ENCODE measurements at regions not wholly inside any gene's neighbourhood (a gene's known extent, or its start where the extent isn't known, plus 50 kb on each side); places are given as distances from the start of the nearest gene placed in this dataset.

DNA sequence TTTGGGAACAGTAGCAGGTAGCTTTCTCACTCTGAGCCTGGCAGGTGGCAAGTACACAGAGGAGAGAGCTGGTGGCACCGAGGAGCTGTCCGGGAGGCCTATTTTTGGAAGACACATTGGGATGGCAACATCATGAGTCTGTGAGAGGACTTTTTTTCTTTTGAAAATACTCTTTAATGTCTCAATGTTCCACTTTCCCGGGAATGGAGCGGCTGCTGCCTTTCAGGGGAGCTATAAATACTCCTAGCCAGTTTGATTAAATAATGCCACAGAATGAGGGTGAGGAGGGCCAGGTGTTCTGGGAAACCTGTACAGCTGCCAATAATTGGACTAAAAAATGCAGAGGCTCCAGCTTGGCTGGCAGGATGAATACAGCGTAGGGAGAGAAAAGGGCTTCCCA lies 93.3 kb upstream of the COG2 start:
- WGBS = 90% methylated on average over 4 of the region's 5 CpGs
- no peak overlapping the region for H2BK120ac ChIP-seq (ENCODE audit: low read depth, low read length)

DNA sequence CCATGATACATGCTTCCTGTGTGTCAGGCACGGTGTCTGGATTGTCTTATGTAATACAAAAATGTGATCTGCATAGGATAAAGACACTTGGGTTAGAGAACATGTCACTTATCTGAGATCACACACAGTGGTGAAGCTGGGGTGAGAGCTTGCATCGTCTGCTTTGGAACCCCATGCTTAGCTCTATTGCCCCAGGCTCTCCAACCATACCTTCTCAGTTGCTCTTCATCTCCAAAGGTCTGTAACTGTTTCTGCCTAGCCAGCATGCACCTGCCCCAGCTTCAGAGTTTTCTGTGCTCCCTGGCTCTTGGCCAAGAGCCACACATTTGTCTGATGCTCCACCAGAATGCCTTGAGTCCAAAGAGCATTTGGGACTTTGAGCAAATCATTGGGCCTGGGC lies 93.9 kb upstream of the COG2 start:
- no peak overlapping the region for H2AFZ ChIP-seq (ENCODE audit: low read depth, low read length)

More for the DNA sequence above, 93.3 kb upstream of the COG2 start:
- H4K91ac ChIP-seq (ENCODE audit: low read length) = no peak overlapping the region
- no peak overlapping the region for H3K4me2 ChIP-seq (ENCODE audit: low read length, poor library complexity, severe bottlenecking)
- no peaks in the 10 kb centered on the region for H3K4me1 ChIP-seq (ENCODE audit: control insufficient read depth, insufficient read depth, low read depth, low read length)
- no peak overlapping the region for H2BK5ac ChIP-seq (ENCODE audit: low read depth, low read length, poor library complexity, severe bottlenecking)
- H3K18ac ChIP-seq (ENCODE audit: low read depth in 1 of 2, low read length in 2 of 2) = no peak overlapping the region
- H4K8ac ChIP-seq (ENCODE audit: low read length) = no peak overlapping the region
- no peak overlapping the region for H3K23ac ChIP-seq (ENCODE audit: low read length in 2 of 2)
- no peaks in the 10 kb centered on the region for H3K36me3 ChIP-seq (ENCODE audit: control insufficient read depth in 1 of 2, insufficient read depth in 2 of 2, low read depth in 1 of 2, low read length in 2 of 2)
- no peak overlapping the region for H2AK5ac ChIP-seq (ENCODE audit: low read length, severe bottlenecking)
- no peak overlapping the region for H3K14ac ChIP-seq (ENCODE audit: low read length in 2 of 2)
- H3K9me3 ChIP-seq (ENCODE audit: control insufficient read depth, low read length) = no peaks in the 10 kb centered on the region
- H3K9ac ChIP-seq (ENCODE audit: low read length) = no peak overlapping the region
- no peak overlapping the region for H3K4ac ChIP-seq (ENCODE audit: low read depth in 1 of 2, low read length in 2 of 2)
- H3K4me3 ChIP-seq (ENCODE audit: insufficient read depth in 1 of 2, low read depth in 1 of 2, low read length in 2 of 2) = no peak overlapping the region
- no peaks in the 10 kb centered on the region for H3K79me1 ChIP-seq (replicated peaks; ENCODE audit: low read length, poor library complexity, severe bottlenecking)
- H3K27me3 ChIP-seq (ENCODE audit: control insufficient read depth in 1 of 2, insufficient read depth in 1 of 2, low read length in 2 of 2) = peaks cover 24 to 26% of the 10 kb centered on the region in 2 experiments
- no peak for DNase-seq
- no peak overlapping the region for H2BK15ac ChIP-seq (ENCODE audit: low read depth, poor library complexity, severe bottlenecking)
- no peak overlapping the region for H2BK12ac ChIP-seq (ENCODE audit: low read length in 2 of 2)
- no peak overlapping the region for H3K27ac ChIP-seq (ENCODE audit: low read length, poor library complexity, severe bottlenecking)
- H2AFZ ChIP-seq (ENCODE audit: low read depth, low read length) = no peak overlapping the region

DNA sequence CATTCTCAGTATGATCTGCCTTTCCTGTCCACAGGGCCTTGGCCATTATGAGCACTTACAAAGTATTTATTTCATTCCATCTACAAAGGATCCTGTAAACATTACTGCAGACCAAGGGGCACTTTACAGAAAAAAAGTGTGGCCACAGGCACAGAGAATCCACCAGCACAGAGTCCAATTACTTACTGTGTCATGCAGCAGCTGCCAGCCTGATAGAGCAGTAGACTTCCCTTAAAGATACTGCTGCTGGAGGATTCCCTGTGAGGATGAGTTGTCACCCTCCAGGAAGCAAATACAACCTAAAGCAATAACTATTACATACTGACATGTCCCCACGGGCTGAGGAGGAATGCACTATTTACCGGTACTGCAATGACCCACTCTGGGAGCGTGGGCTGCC lies 97.1 kb upstream of the COG2 start:
- no peak overlapping the region for H4K91ac ChIP-seq (ENCODE audit: low read length)
- H3K23ac ChIP-seq (ENCODE audit: low read length in 2 of 2) = no peak overlapping the region
- 80% methylated on average over 3 of the region's 3 CpGs for whole genome bisulfite sequencing
- H3K27me3 ChIP-seq (ENCODE audit: control insufficient read depth in 1 of 2, insufficient read depth in 1 of 2, low read length in 2 of 2) = peaks cover 20 to 28% of the 10 kb centered on the region in 2 experiments
- no peaks in the 10 kb centered on the region for H3K36me3 ChIP-seq (ENCODE audit: control insufficient read depth in 1 of 2, insufficient read depth in 2 of 2, low read depth in 1 of 2, low read length in 2 of 2)
- no peak overlapping the region for H3K27ac ChIP-seq (ENCODE audit: low read length, poor library complexity, severe bottlenecking)
- H3K14ac ChIP-seq (ENCODE audit: low read length in 2 of 2) = no peak overlapping the region
- no peak overlapping the region for H3K9ac ChIP-seq (ENCODE audit: low read length)
- no peaks in the 10 kb centered on the region for H3K9me3 ChIP-seq (ENCODE audit: control insufficient read depth, low read length)
- no peak overlapping the region for H2BK12ac ChIP-seq (ENCODE audit: low read length in 2 of 2)
- no peak overlapping the region for H3K4me2 ChIP-seq (ENCODE audit: low read length, poor library complexity, severe bottlenecking)
- no peak overlapping the region for H4K8ac ChIP-seq (ENCODE audit: low read length)
- no peak overlapping the region for H2AFZ ChIP-seq (ENCODE audit: low read depth, low read length)
- H3K18ac ChIP-seq (ENCODE audit: low read depth in 1 of 2, low read length in 2 of 2) = no peak overlapping the region
- H2BK15ac ChIP-seq (ENCODE audit: low read depth, poor library complexity, severe bottlenecking) = no peak overlapping the region
- H3K79me1 ChIP-seq (replicated peaks; ENCODE audit: low read length, poor library complexity, severe bottlenecking) = no peaks in the 10 kb centered on the region
- no peak overlapping the region for H3K4me3 ChIP-seq (ENCODE audit: insufficient read depth in 1 of 2, low read depth in 1 of 2, low read length in 2 of 2)
- no peak for DNase-seq
- no peak overlapping the region for H3K4ac ChIP-seq (ENCODE audit: low read depth in 1 of 2, low read length in 2 of 2)
- peaks cover 5% of the 10 kb centered on the region for H3K4me1 ChIP-seq (ENCODE audit: control insufficient read depth, insufficient read depth, low read depth, low read length)
- H2BK120ac ChIP-seq (ENCODE audit: low read depth, low read length) = no peak overlapping the region
- no peak overlapping the region for H2BK5ac ChIP-seq (ENCODE audit: low read depth, low read length, poor library complexity, severe bottlenecking)
- no peak overlapping the region for H2AK5ac ChIP-seq (ENCODE audit: low read length, severe bottlenecking)

More for the DNA sequence above, 93.9 kb upstream of the COG2 start:
- peaks cover 24 to 29% of the 10 kb centered on the region in 2 experiments for H3K27me3 ChIP-seq (ENCODE audit: control insufficient read depth in 1 of 2, insufficient read depth in 1 of 2, low read length in 2 of 2)
- H3K79me1 ChIP-seq (replicated peaks; ENCODE audit: low read length, poor library complexity, severe bottlenecking) = no peaks in the 10 kb centered on the region
- H3K23ac ChIP-seq (ENCODE audit: low read length in 2 of 2) = no peak overlapping the region
- H3K36me3 ChIP-seq (ENCODE audit: control insufficient read depth in 1 of 2, insufficient read depth in 2 of 2, low read depth in 1 of 2, low read length in 2 of 2) = no peaks in the 10 kb centered on the region
- H4K8ac ChIP-seq (ENCODE audit: low read length) = no peak overlapping the region
- H3K9ac ChIP-seq (ENCODE audit: low read length) = no peak overlapping the region
- no peaks in the 10 kb centered on the region for H3K9me3 ChIP-seq (ENCODE audit: control insufficient read depth, low read length)
- H2AK5ac ChIP-seq (ENCODE audit: low read length, severe bottlenecking) = no peak overlapping the region
- no peak for DNase-seq
- H3K4me3 ChIP-seq (ENCODE audit: insufficient read depth in 1 of 2, low read depth in 1 of 2, low read length in 2 of 2) = no peak overlapping the region
- H4K91ac ChIP-seq (ENCODE audit: low read length) = no peak overlapping the region
- no peak overlapping the region for H3K4me2 ChIP-seq (ENCODE audit: low read length, poor library complexity, severe bottlenecking)
- H2BK5ac ChIP-seq (ENCODE audit: low read depth, low read length, poor library complexity, severe bottlenecking) = no peak overlapping the region
- no peak overlapping the region for H2BK120ac ChIP-seq (ENCODE audit: low read depth, low read length)
- no peak overlapping the region for H3K14ac ChIP-seq (ENCODE audit: low read length in 2 of 2)
- H2BK12ac ChIP-seq (ENCODE audit: low read length in 2 of 2) = no peak overlapping the region
- H3K4me1 ChIP-seq (ENCODE audit: control insufficient read depth, insufficient read depth, low read depth, low read length) = no peaks in the 10 kb centered on the region
- no peak overlapping the region for H3K4ac ChIP-seq (ENCODE audit: low read depth in 1 of 2, low read length in 2 of 2)
- 31% methylated on average over 2 of the region's 2 CpGs for WGBS
- no peak overlapping the region for H3K18ac ChIP-seq (ENCODE audit: low read depth in 1 of 2, low read length in 2 of 2)
- no peak overlapping the region for H2BK15ac ChIP-seq (ENCODE audit: low read depth, poor library complexity, severe bottlenecking)
- no peak overlapping the region for H3K27ac ChIP-seq (ENCODE audit: low read length, poor library complexity, severe bottlenecking)

DNA sequence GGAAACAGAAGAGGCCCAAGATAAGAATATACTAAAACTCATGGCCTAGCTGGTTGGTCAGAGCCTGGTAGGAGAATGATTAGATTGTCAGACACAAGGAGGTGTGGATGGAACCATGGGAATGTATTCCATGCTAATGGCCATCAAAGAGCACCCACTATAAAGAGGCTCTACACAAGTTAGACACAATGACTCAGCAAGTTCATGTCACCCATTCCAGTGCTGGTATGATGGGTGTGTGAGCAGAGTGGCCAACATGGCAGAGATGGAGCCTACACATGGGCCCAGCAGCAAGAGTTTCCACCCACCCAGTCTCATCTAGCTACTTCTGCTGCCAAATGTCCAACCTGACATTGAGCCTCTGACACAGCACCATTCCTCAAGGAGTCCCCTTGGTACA lies 97.5 kb upstream of the COG2 start:
- H2BK120ac ChIP-seq (ENCODE audit: low read depth, low read length) = no peak overlapping the region
- H3K23ac ChIP-seq (ENCODE audit: low read length in 2 of 2) = no peak overlapping the region
- H3K9me3 ChIP-seq (ENCODE audit: control insufficient read depth, low read length) = no peaks in the 10 kb centered on the region
- H3K79me1 ChIP-seq (replicated peaks; ENCODE audit: low read length, poor library complexity, severe bottlenecking) = no peaks in the 10 kb centered on the region
- no peak overlapping the region for H2BK5ac ChIP-seq (ENCODE audit: low read depth, low read length, poor library complexity, severe bottlenecking)
- no peak overlapping the region for H3K4me3 ChIP-seq (ENCODE audit: insufficient read depth in 1 of 2, low read depth in 1 of 2, low read length in 2 of 2)
- no peak overlapping the region for H2BK12ac ChIP-seq (ENCODE audit: low read length in 2 of 2)
- no peaks in the 10 kb centered on the region for H3K36me3 ChIP-seq (ENCODE audit: control insufficient read depth in 1 of 2, insufficient read depth in 2 of 2, low read depth in 1 of 2, low read length in 2 of 2)
- H3K4ac ChIP-seq (ENCODE audit: low read depth in 1 of 2, low read length in 2 of 2) = no peak overlapping the region
- H4K91ac ChIP-seq (ENCODE audit: low read length) = no peak overlapping the region
- peaks cover 5% of the 10 kb centered on the region for H3K4me1 ChIP-seq (ENCODE audit: control insufficient read depth, insufficient read depth, low read depth, low read length)
- H3K18ac ChIP-seq (ENCODE audit: low read depth in 1 of 2, low read length in 2 of 2) = no peak overlapping the region
- H3K27ac ChIP-seq (ENCODE audit: low read length, poor library complexity, severe bottlenecking) = no peak overlapping the region
- peaks cover 23 to 25% of the 10 kb centered on the region in 2 experiments for H3K27me3 ChIP-seq (ENCODE audit: control insufficient read depth in 1 of 2, insufficient read depth in 1 of 2, low read length in 2 of 2)
- H3K14ac ChIP-seq (ENCODE audit: low read length in 2 of 2) = no peak overlapping the region
- no peak overlapping the region for H4K8ac ChIP-seq (ENCODE audit: low read length)
- H3K9ac ChIP-seq (ENCODE audit: low read length) = no peak overlapping the region
- H2BK15ac ChIP-seq (ENCODE audit: low read depth, poor library complexity, severe bottlenecking) = no peak overlapping the region
- H2AFZ ChIP-seq (ENCODE audit: low read depth, low read length) = no peak overlapping the region
- H3K4me2 ChIP-seq (ENCODE audit: low read length, poor library complexity, severe bottlenecking) = no peak overlapping the region
- DNase-seq = no peak
- no peak overlapping the region for H2AK5ac ChIP-seq (ENCODE audit: low read length, severe bottlenecking)
